ENCODE measurements at regions not wholly inside any gene's neighbourhood (a gene's known extent, or its start where the extent isn't known, plus 50 kb on each side); places are given as distances from the start of the nearest gene placed in this dataset.

DNA sequence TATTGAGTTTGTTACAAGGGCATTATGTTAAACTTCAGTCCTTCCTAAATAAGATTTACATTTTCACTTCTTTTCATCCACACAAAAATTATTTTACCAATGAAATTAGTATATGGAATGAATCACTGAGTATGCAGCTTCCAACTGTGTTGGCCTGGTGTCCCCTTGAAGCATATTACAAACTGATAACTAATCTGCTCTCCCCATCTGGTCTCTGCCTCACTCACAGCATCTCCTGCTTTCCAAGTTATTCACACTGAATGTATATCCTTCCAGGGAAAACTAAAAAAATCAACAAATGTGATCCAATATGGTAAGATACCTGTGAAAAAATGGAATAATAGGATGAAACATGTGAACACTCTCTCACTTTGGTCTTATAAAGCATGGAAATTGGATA, 90.0 kb upstream of the NYAP2 start:
- Histone ChIP-seq H3K4me1 (ENCODE audit: insufficient read depth, low read length) (no peaks in the 10 kb centered on the region), H3K27ac (ENCODE audit: low read depth, low read length) (no peak overlapping the region), H3K9me3 (ENCODE audit: low read length) (no peaks in the 10 kb centered on the region), H3K4me3 (ENCODE audit: low read length) (no peak overlapping the region), H3K36me3 (ENCODE audit: insufficient read depth, low read length) (no peaks in the 10 kb centered on the region), H3K27me3 (ENCODE audit: insufficient read depth, low read length, poor library complexity, severe bottlenecking) (no peaks in the 10 kb centered on the region)
- H3K27ac Mint-ChIP-seq, result no peak overlapping the region
- no peak overlapping the region for H3K4me3 Mint-ChIP-seq
- ChIA-PET CTCF (no interaction called here), POLR2A (no interaction called here)
- H3K36me3 Mint-ChIP-seq, result no peaks in the 10 kb centered on the region
- DNase-seq, result no peak
- H3K4me1 Mint-ChIP-seq, result no peaks in the 10 kb centered on the region
- peaks cover 0 to 2% (median 0%) of the 10 kb centered on the region in 5 donors for H3K9me3 Mint-ChIP-seq
- H3K27me3 Mint-ChIP-seq, result peaks cover 7 to 22% of the 10 kb centered on the region in 2 donors

GRCh38 chr2:225296951-225297350, 102.6 kb upstream of the NYAP2 start:
- peaks cover 0 to 17% (median 5%) of the 10 kb centered on the region in 5 donors for H3K9me3 Mint-ChIP-seq
- H3K36me3 Mint-ChIP-seq, result peaks cover 0 to 9% (median 0%) of the 10 kb centered on the region in 3 donors
- no peaks in the 10 kb centered on the region for H3K4me1 Mint-ChIP-seq
- Histone ChIP-seq H3K27me3 (ENCODE audit: insufficient read depth, low read length, poor library complexity, severe bottlenecking) (no peaks in the 10 kb centered on the region), H3K27ac (ENCODE audit: low read depth, low read length) (no peak overlapping the region), H3K4me3 (ENCODE audit: low read length) (no peak overlapping the region), H3K36me3 (ENCODE audit: insufficient read depth, low read length) (no peaks in the 10 kb centered on the region), H3K4me1 (ENCODE audit: insufficient read depth, low read length) (no peaks in the 10 kb centered on the region), H3K9me3 (ENCODE audit: low read length) (no peaks in the 10 kb centered on the region)
- no peak overlapping the region for H3K4me3 Mint-ChIP-seq
- H3K27me3 Mint-ChIP-seq, result peaks cover 6 to 32% of the 10 kb centered on the region in 2 donors
- POLR2A ChIA-PET, result no interaction called here
- CTCF ChIA-PET, result no interaction called here
- no peak overlapping the region for H3K27ac Mint-ChIP-seq
- DNase-seq, result no peak

DNA sequence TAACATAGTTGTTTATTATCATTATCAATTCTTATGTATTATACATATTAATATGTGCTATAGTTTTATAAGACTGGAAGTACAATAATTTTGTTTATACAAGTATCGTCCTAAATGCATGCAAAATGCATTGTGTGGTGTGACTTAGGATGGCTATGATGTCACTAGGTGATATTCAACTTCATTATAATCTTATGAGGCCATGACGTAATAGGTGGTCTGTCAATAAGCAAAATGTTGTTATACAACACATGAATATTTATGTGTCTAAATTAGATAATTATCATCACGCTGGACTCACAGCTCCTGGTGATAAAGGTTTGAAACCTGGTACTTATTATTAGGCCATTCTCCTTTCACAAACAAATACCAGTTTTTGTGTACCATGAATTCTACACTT, 104.4 kb upstream of the NYAP2 start:
- Histone ChIP-seq H3K27ac (ENCODE audit: low read depth, low read length) (no peak overlapping the region), H3K36me3 (ENCODE audit: insufficient read depth, low read length) (no peaks in the 10 kb centered on the region), H3K9me3 (ENCODE audit: low read length) (no peaks in the 10 kb centered on the region), H3K4me3 (ENCODE audit: low read length) (no peak overlapping the region), H3K4me1 (ENCODE audit: insufficient read depth, low read length) (no peaks in the 10 kb centered on the region), H3K27me3 (ENCODE audit: insufficient read depth, low read length, poor library complexity, severe bottlenecking) (no peaks in the 10 kb centered on the region)
- Mint-ChIP-seq H3K27me3 (peaks cover 6 to 27% of the 10 kb centered on the region in 2 donors), H3K4me1 (no peaks in the 10 kb centered on the region), H3K4me3 (no peak overlapping the region), H3K36me3 (no peaks in the 10 kb centered on the region), H3K27ac (no peak overlapping the region), H3K9me3 (peaks cover 0 to 2% (median 0%) of the 10 kb centered on the region in 5 donors)
- CTCF ChIA-PET, result no interaction called here
- no peak for DNase-seq
- POLR2A ChIA-PET, result no interaction called here

DNA sequence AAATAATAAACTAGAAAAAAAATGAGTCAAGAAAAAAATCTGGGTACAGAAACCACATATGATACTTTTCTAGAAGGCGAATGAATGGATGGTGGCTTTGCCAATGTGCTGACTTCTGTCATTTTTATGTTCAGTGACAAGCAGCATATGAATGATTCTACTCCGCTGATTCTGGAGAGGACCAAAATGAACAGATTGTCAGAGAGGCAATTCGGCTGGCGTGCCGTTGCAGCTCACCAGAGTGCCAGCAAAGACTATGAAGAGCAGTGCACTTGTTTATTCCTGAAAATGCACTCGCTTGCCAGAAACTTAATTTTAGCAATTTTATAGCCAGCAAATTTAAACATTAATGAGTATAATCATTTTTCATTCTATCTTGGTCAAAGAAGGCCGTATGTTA, 105.9 kb upstream of the NYAP2 start:
- Histone ChIP-seq H3K27ac (ENCODE audit: low read depth, low read length) (no peak overlapping the region), H3K36me3 (ENCODE audit: insufficient read depth, low read length) (no peaks in the 10 kb centered on the region), H3K27me3 (ENCODE audit: insufficient read depth, low read length, poor library complexity, severe bottlenecking) (no peaks in the 10 kb centered on the region), H3K4me3 (ENCODE audit: low read length) (no peak overlapping the region), H3K9me3 (ENCODE audit: low read length) (no peaks in the 10 kb centered on the region), H3K4me1 (ENCODE audit: insufficient read depth, low read length) (no peaks in the 10 kb centered on the region)
- DNase-seq, result no peak
- no peak overlapping the region for H3K27ac Mint-ChIP-seq
- no peak overlapping the region for H3K4me3 Mint-ChIP-seq
- H3K9me3 Mint-ChIP-seq, result peaks cover 0 to 2% (median 0%) of the 10 kb centered on the region in 5 donors
- H3K27me3 Mint-ChIP-seq, result peaks cover 1 to 14% of the 10 kb centered on the region in 2 donors
- ChIA-PET POLR2A (no interaction called here), CTCF (no interaction called here)
- H3K4me1 Mint-ChIP-seq, result no peaks in the 10 kb centered on the region
- no peaks in the 10 kb centered on the region for H3K36me3 Mint-ChIP-seq

GRCh38 chr2:225290757-225291400, 108.6 kb upstream of the NYAP2 start:
- ChIA-PET CTCF (no interaction called here), POLR2A (no interaction called here)
- no peaks in the 10 kb centered on the region for H3K36me3 ChIP-seq (ENCODE audit: insufficient read depth, low read length)

DNA sequence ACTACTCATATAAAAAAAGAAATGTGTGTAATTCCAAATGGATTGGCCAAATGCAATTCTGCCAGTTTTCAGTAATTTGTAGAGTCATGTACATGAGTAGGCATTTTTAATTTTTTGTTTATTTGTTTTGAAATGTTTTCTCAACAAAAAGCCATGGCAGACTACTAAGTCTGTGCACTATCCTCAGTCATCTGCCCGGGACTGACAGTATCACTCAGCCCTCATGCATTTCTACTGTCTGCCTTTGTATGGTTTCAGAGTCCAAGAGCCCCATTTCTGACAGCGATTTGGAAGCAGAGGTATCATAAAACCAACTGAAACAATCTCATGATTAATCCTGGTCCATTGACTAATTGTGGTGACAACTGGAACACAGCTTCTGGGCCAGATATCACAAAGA, 109.9 kb upstream of the NYAP2 start:
- no peak for DNase-seq
- Mint-ChIP-seq H3K4me1 (no peaks in the 10 kb centered on the region), H3K36me3 (no peaks in the 10 kb centered on the region), H3K27me3 (peaks cover 0 to 6% of the 10 kb centered on the region in 2 donors), H3K27ac (no peak overlapping the region), H3K4me3 (no peak overlapping the region), H3K9me3 (peaks cover 0 to 2% (median 0%) of the 10 kb centered on the region in 5 donors)
- no peaks in the 10 kb centered on the region for H3K4me1 ChIP-seq (ENCODE audit: insufficient read depth, low read length)
- no peaks in the 10 kb centered on the region for H3K9me3 ChIP-seq (ENCODE audit: low read length)
- H3K4me3 ChIP-seq (ENCODE audit: low read length), result no peak overlapping the region
- H3K27me3 ChIP-seq (ENCODE audit: insufficient read depth, low read length, poor library complexity, severe bottlenecking), result no peaks in the 10 kb centered on the region
- no peak overlapping the region for H3K27ac ChIP-seq (ENCODE audit: low read depth, low read length)
- H3K36me3 ChIP-seq (ENCODE audit: insufficient read depth, low read length), result no peaks in the 10 kb centered on the region
- CTCF ChIA-PET, result no interaction called here
- POLR2A ChIA-PET, result interaction anchor here (0.6 kb wide), 1 partner anchor 17 kb away, joined by 9 read pairs; no protein-coding TSS in a partner anchor

More at GRCh38 chr2:225290757-225291400, 108.6 kb upstream of the NYAP2 start:
- DNase-seq, result no peak
- no peak overlapping the region for H3K4me3 ChIP-seq (ENCODE audit: low read length)
- Mint-ChIP-seq H3K4me1 (no peaks in the 10 kb centered on the region), H3K27me3 (peaks cover 4 to 6% of the 10 kb centered on the region in 2 donors), H3K36me3 (no peaks in the 10 kb centered on the region), H3K4me3 (no peak overlapping the region), H3K9me3 (peaks cover 0 to 2% (median 0%) of the 10 kb centered on the region in 5 donors), H3K27ac (no peak overlapping the region)
- no peaks in the 10 kb centered on the region for H3K9me3 ChIP-seq (ENCODE audit: low read length)
- no peaks in the 10 kb centered on the region for H3K27me3 ChIP-seq (ENCODE audit: insufficient read depth, low read length, poor library complexity, severe bottlenecking)
- H3K4me1 ChIP-seq (ENCODE audit: insufficient read depth, low read length), result no peaks in the 10 kb centered on the region
- H3K27ac ChIP-seq (ENCODE audit: low read depth, low read length), result no peak overlapping the region

DNA sequence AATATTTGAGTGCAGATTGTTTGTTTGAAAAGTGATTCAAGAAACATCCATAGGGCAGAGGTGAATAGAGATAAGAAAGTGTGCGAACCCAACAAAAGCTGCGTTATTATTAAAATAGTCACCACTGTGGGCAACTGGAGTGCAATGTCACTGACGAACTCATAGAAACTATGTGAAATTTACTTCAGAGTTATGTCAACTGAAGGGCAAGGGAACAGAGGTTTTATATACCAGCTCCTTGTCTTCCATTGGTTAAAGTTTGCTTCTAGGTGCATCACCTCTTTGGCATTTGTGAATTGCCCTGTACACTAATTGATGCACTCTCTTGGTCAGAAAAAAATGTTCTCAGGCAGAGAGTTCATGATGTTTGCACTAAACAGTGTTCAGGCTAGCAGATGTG, 110.5 kb upstream of the NYAP2 start:
- no peak overlapping the region for H3K27ac Mint-ChIP-seq
- peaks cover 0 to 2% (median 0%) of the 10 kb centered on the region in 5 donors for H3K9me3 Mint-ChIP-seq
- H3K27ac ChIP-seq (ENCODE audit: low read depth, low read length), result no peak overlapping the region
- peaks cover 0 to 6% of the 10 kb centered on the region in 2 donors for H3K27me3 Mint-ChIP-seq
- no peak for DNase-seq
- H3K4me1 Mint-ChIP-seq, result no peaks in the 10 kb centered on the region
- H3K36me3 ChIP-seq (ENCODE audit: insufficient read depth, low read length), result no peaks in the 10 kb centered on the region
- H3K4me1 ChIP-seq (ENCODE audit: insufficient read depth, low read length), result no peaks in the 10 kb centered on the region
- CTCF ChIA-PET, result no interaction called here
- no peaks in the 10 kb centered on the region for H3K9me3 ChIP-seq (ENCODE audit: low read length)
- H3K27me3 ChIP-seq (ENCODE audit: insufficient read depth, low read length, poor library complexity, severe bottlenecking), result no peaks in the 10 kb centered on the region
- POLR2A ChIA-PET, result no interaction called here
- no peaks in the 10 kb centered on the region for H3K36me3 Mint-ChIP-seq
- no peak overlapping the region for H3K4me3 ChIP-seq (ENCODE audit: low read length)
- H3K4me3 Mint-ChIP-seq, result no peak overlapping the region

- CTCF ChIA-PET, result interaction anchor here (1.2 to 2.1 kb wide), 3 partner anchors 9 to 377 kb away, joined by 4 to 7 read pairs (median 5); no protein-coding TSS in a partner anchor
- no peaks in the 10 kb centered on the region for H3K4me1 ChIP-seq (ENCODE audit: insufficient read depth, low read length)
- no peak overlapping the region for H3K4me3 ChIP-seq (ENCODE audit: low read length)
- no peak overlapping the region for H3K27ac ChIP-seq (ENCODE audit: low read depth, low read length)
- Mint-ChIP-seq H3K4me3 (no peak overlapping the region), H3K27ac (peak overlapping the region in 1 of 8 donors; percentile 16), H3K4me1 (no peaks in the 10 kb centered on the region), H3K27me3 (peaks cover 0 to 7% of the 10 kb centered on the region in 2 donors), H3K9me3 (peaks cover 0 to 1% (median 0%) of the 10 kb centered on the region in 5 donors), H3K36me3 (no peaks in the 10 kb centered on the region)
- H3K9me3 ChIP-seq (ENCODE audit: low read length), result no peaks in the 10 kb centered on the region
- no peaks in the 10 kb centered on the region for H3K36me3 ChIP-seq (ENCODE audit: insufficient read depth, low read length)
- POLR2A ChIA-PET, result no interaction called here
- DNase-seq, result peak in 2 of 5 donors; percentile 4 to 15
- no peaks in the 10 kb centered on the region for H3K27me3 ChIP-seq (ENCODE audit: insufficient read depth, low read length, poor library complexity, severe bottlenecking)
Measured at GRCh38 chr2:225282858-225283710, 116.4 kb upstream of the NYAP2 start.
